ENCODE measurements at regions not wholly inside any gene's neighbourhood (a gene's known extent, or its start where the extent isn't known, plus 50 kb on each side); places are given as distances from the start of the nearest gene placed in this dataset.

GRCh38 chr1:216866714-216867113 is 143.5 kb upstream of the ESRRG start:
- no peak for TF ChIP-seq CTCF (IDR thresholded peaks at IDR 0.05)
- no peak for TF ChIP-seq POLR2A (IDR thresholded peaks at IDR 0.05)
